Endothelial cell of umbilical vein (primary cell): ENCODE measurements at regions not wholly inside any gene's neighbourhood (a gene's known extent, or its start where the extent isn't known, plus 50 kb on each side); places are given as distances from the start of the nearest gene placed in this dataset.

ENCODE experiments used
- EZH2 ChIP-seq: IDR thresholded peaks from 2 replicates; pipeline ENCODE4 v1.6.1; 2012; ENCODE audit warnings: borderline replicate concordance, low read depth, mild to moderate bottlenecking, moderate library complexity, low read length, inconsistent platforms; ENCODE audit not compliant: severe bottlenecking
- FOS ChIP-seq: IDR thresholded peaks from 2 replicates; pipeline ENCODE4 v1.6.1; 2011; ENCODE audit warnings: mild to moderate bottlenecking, low read length, moderate library complexity, borderline replicate concordance; ENCODE audit not compliant: insufficient read depth
- TF ChIP-seq, protein P1 (sequence below), 2 donors: IDR thresholded peaks; 1 replicate in 1 of 2; 2 replicates in 1 of 2; pipeline ENCODE4 v1.5.1; 2011; ENCODE audit warnings: low read length in 2 of 2, mild to moderate bottlenecking in 2 of 2, moderate library complexity in 2 of 2, control low read depth in 1 of 2, inconsistent platforms in 1 of 2, low read depth in 1 of 2; ENCODE audit not compliant: insufficient read depth in 1 of 2; ENCODE audit errors: extremely low read depth in 1 of 2

DNA sequence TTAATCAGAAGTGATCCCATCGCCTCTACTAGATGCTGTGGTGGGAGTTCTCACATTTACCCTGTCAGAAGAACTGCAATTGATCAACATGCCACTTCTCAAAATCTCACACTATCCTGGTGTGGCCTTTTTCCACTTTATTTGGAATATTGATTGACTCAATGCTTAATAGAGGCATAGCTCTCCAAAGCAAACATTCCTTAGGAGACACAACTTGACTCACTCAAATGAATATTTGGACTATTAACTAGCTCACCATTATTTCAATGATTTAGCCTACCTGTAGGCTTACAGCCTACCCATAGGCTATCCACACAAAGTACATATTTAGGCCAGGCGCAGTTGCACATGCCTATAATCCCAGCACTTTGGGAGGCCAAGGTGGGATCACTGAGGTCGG is 186.5 kb downstream of the KLHL28 start:
- TF ChIP-seq, protein P1, sequence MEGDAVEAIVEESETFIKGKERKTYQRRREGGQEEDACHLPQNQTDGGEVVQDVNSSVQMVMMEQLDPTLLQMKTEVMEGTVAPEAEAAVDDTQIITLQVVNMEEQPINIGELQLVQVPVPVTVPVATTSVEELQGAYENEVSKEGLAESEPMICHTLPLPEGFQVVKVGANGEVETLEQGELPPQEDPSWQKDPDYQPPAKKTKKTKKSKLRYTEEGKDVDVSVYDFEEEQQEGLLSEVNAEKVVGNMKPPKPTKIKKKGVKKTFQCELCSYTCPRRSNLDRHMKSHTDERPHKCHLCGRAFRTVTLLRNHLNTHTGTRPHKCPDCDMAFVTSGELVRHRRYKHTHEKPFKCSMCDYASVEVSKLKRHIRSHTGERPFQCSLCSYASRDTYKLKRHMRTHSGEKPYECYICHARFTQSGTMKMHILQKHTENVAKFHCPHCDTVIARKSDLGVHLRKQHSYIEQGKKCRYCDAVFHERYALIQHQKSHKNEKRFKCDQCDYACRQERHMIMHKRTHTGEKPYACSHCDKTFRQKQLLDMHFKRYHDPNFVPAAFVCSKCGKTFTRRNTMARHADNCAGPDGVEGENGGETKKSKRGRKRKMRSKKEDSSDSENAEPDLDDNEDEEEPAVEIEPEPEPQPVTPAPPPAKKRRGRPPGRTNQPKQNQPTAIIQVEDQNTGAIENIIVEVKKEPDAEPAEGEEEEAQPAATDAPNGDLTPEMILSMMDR (IDR thresholded peaks at IDR 0.05; ENCODE audit: extremely low read depth in 1 of 2, insufficient read depth in 1 of 2, low read depth in 1 of 2, low read length in 2 of 2): no peak
- TF ChIP-seq EZH2 (no peak), FOS (no peak)
